Osteoblast (primary cell): ENCODE measurements at regions not wholly inside any gene's neighbourhood (a gene's known extent, or its start where the extent isn't known, plus 50 kb on each side); places are given as distances from the start of the nearest gene placed in this dataset.

ENCODE experiments used
- DNase-seq: peaks from one replicate; pipeline ENCODE4 v3.0.0; 2011; ENCODE audit warnings: low spot score, mixed read lengths; ENCODE audit not compliant: insufficient read length; ENCODE audit errors: missing footprints
- H2AFZ ChIP-seq: 2 replicates; pipeline ENCODE4 v1.6.0; 2011; ENCODE audit warnings: mild to moderate bottlenecking, low read length
- H3K27ac ChIP-seq: 2 replicates; pipeline ENCODE4 v1.5.1; 2011; ENCODE audit warnings: mild to moderate bottlenecking, low read depth, low read length, moderate library complexity
- H3K27me3 ChIP-seq: 2 replicates; pipeline ENCODE4 v1.6.0; 2012; ENCODE audit warnings: mild to moderate bottlenecking, control low read depth, inconsistent platforms, low read length, moderate library complexity; ENCODE audit not compliant: insufficient read depth
- H3K36me3 ChIP-seq: 2 replicates; pipeline ENCODE4 v1.5.1; 2011; ENCODE audit warnings: mild to moderate bottlenecking, low read length, control low read depth, moderate library complexity; ENCODE audit not compliant: insufficient read depth
- H3K4me1 ChIP-seq: 2 replicates; pipeline ENCODE4 v1.5.1; 2011; ENCODE audit warnings: mild to moderate bottlenecking, low read length, control low read depth, moderate library complexity; ENCODE audit not compliant: insufficient read depth
- H3K4me2 ChIP-seq: 2 replicates; pipeline ENCODE4 v1.6.0; 2011; ENCODE audit warnings: mild to moderate bottlenecking, low read length; ENCODE audit not compliant: insufficient read depth
- H3K4me3 ChIP-seq: fragments of 200-600 bp; sonication (generic); 3 replicates; pipeline ENCODE4 v1.5.1; 2012; ENCODE audit warnings: mild to moderate bottlenecking, low read length, inconsistent platforms; ENCODE audit not compliant: insufficient read depth
- H3K79me2 ChIP-seq: 2 replicates; pipeline ENCODE4 v1.6.0; 2012; ENCODE audit warnings: mild to moderate bottlenecking, low read length, control low read depth, inconsistent platforms; ENCODE audit not compliant: insufficient read depth
- H3K9me3 ChIP-seq: 2 replicates; pipeline ENCODE4 v1.5.1; 2011; ENCODE audit warnings: low read depth, low read length, control low read depth
- H4K20me1 ChIP-seq: 2 replicates; pipeline ENCODE4 v1.6.0; 2012; ENCODE audit warnings: mild to moderate bottlenecking, low read length, control low read depth; ENCODE audit not compliant: insufficient read depth
- TF ChIP-seq, protein P1 (sequence below): IDR thresholded peaks from 2 replicates; pipeline ENCODE4 v1.5.1; 2011; ENCODE audit warnings: mild to moderate bottlenecking, low read depth, low read length, moderate library complexity; ENCODE audit errors: extremely low read depth

DNA sequence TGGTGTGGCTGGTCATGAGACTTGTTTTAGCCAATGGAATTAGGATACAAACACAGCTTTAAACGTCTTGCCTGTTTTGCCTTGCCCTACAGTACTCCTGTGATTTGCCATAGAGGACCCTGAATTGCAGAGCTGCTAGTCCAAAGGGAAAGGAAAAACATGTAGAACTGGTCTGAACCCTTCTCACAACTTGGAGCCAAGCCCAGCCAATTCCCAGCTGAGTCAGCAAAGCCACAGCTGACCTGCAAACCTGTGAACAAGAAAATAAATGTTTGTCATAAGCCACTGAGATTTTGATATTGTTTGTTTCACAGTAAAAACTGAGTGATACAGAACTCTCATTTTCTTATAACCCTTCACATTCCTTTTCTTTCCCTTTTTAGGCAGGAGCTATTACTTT, 360.5 kb upstream of the API5 start:
- H4K20me1 ChIP-seq, result no peaks in the 10 kb centered on the region
- no peaks in the 10 kb centered on the region for H3K27me3 ChIP-seq
- H3K4me3 ChIP-seq, result no peak overlapping the region
- H3K27ac ChIP-seq, result no peak overlapping the region
- H3K9me3 ChIP-seq, result no peaks in the 10 kb centered on the region
- no peak overlapping the region for H3K4me2 ChIP-seq
- TF ChIP-seq, protein P1, sequence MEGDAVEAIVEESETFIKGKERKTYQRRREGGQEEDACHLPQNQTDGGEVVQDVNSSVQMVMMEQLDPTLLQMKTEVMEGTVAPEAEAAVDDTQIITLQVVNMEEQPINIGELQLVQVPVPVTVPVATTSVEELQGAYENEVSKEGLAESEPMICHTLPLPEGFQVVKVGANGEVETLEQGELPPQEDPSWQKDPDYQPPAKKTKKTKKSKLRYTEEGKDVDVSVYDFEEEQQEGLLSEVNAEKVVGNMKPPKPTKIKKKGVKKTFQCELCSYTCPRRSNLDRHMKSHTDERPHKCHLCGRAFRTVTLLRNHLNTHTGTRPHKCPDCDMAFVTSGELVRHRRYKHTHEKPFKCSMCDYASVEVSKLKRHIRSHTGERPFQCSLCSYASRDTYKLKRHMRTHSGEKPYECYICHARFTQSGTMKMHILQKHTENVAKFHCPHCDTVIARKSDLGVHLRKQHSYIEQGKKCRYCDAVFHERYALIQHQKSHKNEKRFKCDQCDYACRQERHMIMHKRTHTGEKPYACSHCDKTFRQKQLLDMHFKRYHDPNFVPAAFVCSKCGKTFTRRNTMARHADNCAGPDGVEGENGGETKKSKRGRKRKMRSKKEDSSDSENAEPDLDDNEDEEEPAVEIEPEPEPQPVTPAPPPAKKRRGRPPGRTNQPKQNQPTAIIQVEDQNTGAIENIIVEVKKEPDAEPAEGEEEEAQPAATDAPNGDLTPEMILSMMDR, result no peak
- H2AFZ ChIP-seq, result no peak overlapping the region
- no peaks in the 10 kb centered on the region for H3K36me3 ChIP-seq
- no peaks in the 10 kb centered on the region for H3K4me1 ChIP-seq
- no peaks in the 10 kb centered on the region for H3K79me2 ChIP-seq
- no peak for DNase-seq

DNA sequence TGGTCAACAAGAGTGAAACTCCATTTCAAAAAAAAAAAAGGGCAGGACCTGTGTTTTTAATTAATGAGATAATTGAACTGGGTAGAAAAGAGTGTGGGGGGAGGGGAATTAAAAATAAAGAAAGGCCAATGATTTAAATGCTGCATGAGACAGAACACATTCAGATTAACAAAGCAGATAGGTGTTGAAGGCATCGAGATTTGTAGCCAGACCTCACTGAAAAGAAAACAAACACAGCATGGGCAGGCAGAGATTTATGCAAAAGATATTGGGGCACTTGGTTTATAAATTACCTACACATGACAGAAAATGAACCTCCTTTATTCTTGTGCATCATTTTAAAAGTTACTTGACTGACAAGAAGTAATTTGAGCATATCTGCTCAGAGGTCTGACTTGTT, 354.0 kb upstream of the API5 start:
- Histone ChIP-seq H2AFZ (no peak overlapping the region), H3K36me3 (no peaks in the 10 kb centered on the region), H3K4me3 (no peak overlapping the region), H4K20me1 (no peaks in the 10 kb centered on the region), H3K79me2 (no peaks in the 10 kb centered on the region), H3K4me2 (no peak overlapping the region), H3K27ac (no peak overlapping the region), H3K4me1 (no peaks in the 10 kb centered on the region), H3K9me3 (no peaks in the 10 kb centered on the region), H3K27me3 (no peaks in the 10 kb centered on the region)
- DNase-seq, result no peak
- TF ChIP-seq, protein P1, result no peak

DNA sequence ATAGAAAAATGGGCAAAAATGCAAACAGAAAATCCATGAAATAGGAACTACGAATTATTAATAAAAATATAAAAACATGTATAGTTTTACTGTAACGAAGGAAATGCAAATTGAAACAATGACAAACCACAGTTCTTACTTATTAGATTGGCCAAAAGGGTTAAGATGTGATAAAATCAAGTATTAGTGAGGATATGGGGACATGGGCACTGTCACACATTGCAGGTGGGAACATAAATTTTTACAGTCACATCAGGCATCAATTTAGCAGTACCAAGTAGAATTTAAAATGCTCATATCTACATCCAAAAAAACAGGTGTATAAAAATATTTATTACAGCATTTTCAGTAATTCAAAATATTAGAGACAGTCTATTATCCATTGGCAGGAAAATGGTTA, 353.2 kb upstream of the API5 start:
- no peak overlapping the region for H3K4me3 ChIP-seq
- no peaks in the 10 kb centered on the region for H3K4me1 ChIP-seq
- H2AFZ ChIP-seq, result no peak overlapping the region
- TF ChIP-seq, protein P1, result no peak
- no peak for DNase-seq
- no peak overlapping the region for H3K27ac ChIP-seq
- no peak overlapping the region for H3K4me2 ChIP-seq
- no peaks in the 10 kb centered on the region for H3K27me3 ChIP-seq
- no peaks in the 10 kb centered on the region for H3K79me2 ChIP-seq
- H3K36me3 ChIP-seq, result no peaks in the 10 kb centered on the region
- no peaks in the 10 kb centered on the region for H4K20me1 ChIP-seq
- H3K9me3 ChIP-seq, result no peaks in the 10 kb centered on the region

DNA sequence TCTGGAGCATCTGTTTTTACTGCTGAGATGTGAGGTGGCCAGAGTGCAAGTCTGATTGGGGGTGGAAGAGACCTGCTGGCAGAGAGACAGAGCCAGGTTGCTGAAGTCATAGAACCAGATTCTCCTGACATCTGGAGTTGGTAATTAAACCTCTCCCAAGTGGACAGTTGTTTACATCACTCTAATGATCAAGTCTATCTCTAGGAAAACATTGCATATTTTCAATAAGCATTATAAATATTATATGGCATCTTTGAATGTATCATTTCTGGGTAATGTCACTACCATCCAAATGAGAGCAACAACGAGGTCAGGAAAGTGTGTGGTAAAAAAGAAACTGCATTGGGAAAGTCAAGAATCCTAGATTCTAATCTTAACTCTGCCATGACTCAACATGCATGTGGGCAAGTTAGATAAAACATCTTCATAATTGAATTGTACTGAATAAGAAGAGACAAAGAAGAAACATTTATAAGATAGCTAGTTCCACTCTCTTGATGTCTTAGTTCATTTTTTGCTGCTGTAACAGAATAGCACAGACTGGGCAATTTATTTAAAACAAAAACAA, 351.2 kb upstream of the API5 start:
- H3K4me3 ChIP-seq, result no peak overlapping the region
- H3K79me2 ChIP-seq, result no peaks in the 10 kb centered on the region

More for the DNA sequence above, 351.2 kb upstream of the API5 start:
- DNase-seq, result no peak
- Histone ChIP-seq H2AFZ (no peak overlapping the region), H3K27me3 (no peaks in the 10 kb centered on the region), H3K36me3 (no peaks in the 10 kb centered on the region), H3K4me1 (no peaks in the 10 kb centered on the region), H4K20me1 (no peaks in the 10 kb centered on the region), H3K9me3 (no peaks in the 10 kb centered on the region), H3K27ac (no peak overlapping the region), H3K4me2 (no peak overlapping the region)
- TF ChIP-seq, protein P1, result no peak
